ENCODE measurements at regions not wholly inside any gene's neighbourhood (a gene's known extent, or its start where the extent isn't known, plus 50 kb on each side); places are given as distances from the start of the nearest gene placed in this dataset.

- Histone ChIP-seq H3K4me1 (ENCODE audit: control insufficient read depth in 2 of 2, insufficient read depth in 2 of 2, low read length in 2 of 2) (no peaks in the 10 kb centered on the region), H3K9me3 (ENCODE audit: control extremely low read depth in 1 of 3, control insufficient read depth in 2 of 3, insufficient read depth in 1 of 3, low read length in 2 of 3) (peaks cover 0 to 12% (median 3%) of the 10 kb centered on the region in 3 donors), H2AFZ (ENCODE audit: insufficient read depth, low read depth, low read length, poor library complexity, severe bottlenecking) (no peak overlapping the region), H3K27ac (ENCODE audit: low read length in 2 of 2) (no peak overlapping the region), H3K27me3 (replicated peaks in 1 of 4; ENCODE audit: control extremely low read depth in 1 of 4, control insufficient read depth in 3 of 4, insufficient read depth in 4 of 4, low read length in 3 of 4) (peaks cover 0 to 3% (median 1%) of the 10 kb centered on the region in 4 experiments), H3K36me3 (replicated peaks in 1 of 2; ENCODE audit: control extremely low read depth in 1 of 2, control insufficient read depth in 1 of 2, extremely low read depth in 1 of 2, insufficient read depth in 2 of 2, low read length in 1 of 2) (no peaks in the 10 kb centered on the region), H3K9ac (ENCODE audit: low read length) (no peak overlapping the region), H3K4me3 (ENCODE audit: control extremely low read depth in 1 of 5, extremely low read depth in 1 of 5, insufficient read depth in 1 of 5, low read depth in 2 of 5, low read length in 4 of 5) (no peak overlapping the region), H3K4me2 (replicated peaks; ENCODE audit: low read depth, low read length, poor library complexity, severe bottlenecking) (no peak overlapping the region), H3K79me2 (ENCODE audit: control insufficient read depth, insufficient read depth, low read length) (no peaks in the 10 kb centered on the region), H4K20me1 (ENCODE audit: control insufficient read depth, insufficient read depth, low read length, poor library complexity, severe bottlenecking) (no peaks in the 10 kb centered on the region)
- Mint-ChIP-seq H3K4me3 (no peak overlapping the region), H3K27me3 (peaks cover 24% of the 10 kb centered on the region), H3K4me1 (peaks cover 3% of the 10 kb centered on the region), H3K27ac (no peak overlapping the region), H3K9me3 (ENCODE audit: insufficient read depth) (peaks cover 2% of the 10 kb centered on the region)
- no peak for DNase-seq
- ATAC-seq (ENCODE audit: low read depth) = no peak
- intact Hi-C loops (cut with micrococcal nuclease) = no loop called here
- CTCF ChIA-PET = no interaction called here
- POLR2A ChIA-PET = no interaction called here
- WGBS (ENCODE audit: insufficient coverage) = 96% methylated on average over 4 of the region's 5 CpGs
- TF ChIP-seq EZH2 (IDR thresholded peaks at IDR 0.05; ENCODE audit: borderline replicate concordance, insufficient read depth, low read depth, low read length, poor library complexity, severe bottlenecking) = no peak
- TF ChIP-seq CTCF (IDR thresholded peaks at IDR 0.05) = no peak
Observed at GRCh38 chr4:185890196-185890595, 78.2 kb upstream of the SORBS2 start.

- Histone ChIP-seq H2AFZ (ENCODE audit: insufficient read depth, low read depth, low read length, poor library complexity, severe bottlenecking) (no peak overlapping the region), H3K4me2 (replicated peaks; ENCODE audit: low read depth, low read length, poor library complexity, severe bottlenecking) (no peak overlapping the region), H3K27ac (ENCODE audit: low read length in 2 of 2) (no peak overlapping the region), H3K36me3 (replicated peaks in 1 of 2; ENCODE audit: control extremely low read depth in 1 of 2, control insufficient read depth in 1 of 2, extremely low read depth in 1 of 2, insufficient read depth in 2 of 2, low read length in 1 of 2) (no peaks in the 10 kb centered on the region), H3K9ac (ENCODE audit: low read length) (no peak overlapping the region), H3K4me3 (ENCODE audit: control extremely low read depth in 1 of 5, extremely low read depth in 1 of 5, insufficient read depth in 1 of 5, low read depth in 2 of 5, low read length in 4 of 5) (no peak overlapping the region), H3K27me3 (replicated peaks in 1 of 4; ENCODE audit: control extremely low read depth in 1 of 4, control insufficient read depth in 3 of 4, insufficient read depth in 4 of 4, low read length in 3 of 4) (peaks cover 0 to 3% (median 1%) of the 10 kb centered on the region in 4 experiments), H4K20me1 (ENCODE audit: control insufficient read depth, insufficient read depth, low read length, poor library complexity, severe bottlenecking) (no peaks in the 10 kb centered on the region), H3K9me3 (ENCODE audit: control extremely low read depth in 1 of 3, control insufficient read depth in 2 of 3, insufficient read depth in 1 of 3, low read length in 2 of 3) (peaks cover 0 to 12% (median 3%) of the 10 kb centered on the region in 3 donors), H3K79me2 (ENCODE audit: control insufficient read depth, insufficient read depth, low read length) (no peaks in the 10 kb centered on the region), H3K4me1 (ENCODE audit: control insufficient read depth in 2 of 2, insufficient read depth in 2 of 2, low read length in 2 of 2) (no peaks in the 10 kb centered on the region)
- H3K4me3 Mint-ChIP-seq = no peak overlapping the region
- ChIA-PET CTCF (no interaction called here), POLR2A (no interaction called here)
- no peak overlapping the region for H3K27ac Mint-ChIP-seq
- WGBS (ENCODE audit: insufficient coverage) = 80% methylated on average over 1 of the region's 2 CpGs
- TF ChIP-seq EZH2 (IDR thresholded peaks at IDR 0.05; ENCODE audit: borderline replicate concordance, insufficient read depth, low read depth, low read length, poor library complexity, severe bottlenecking) (no peak), CTCF (IDR thresholded peaks at IDR 0.05) (no peak)
- H3K27me3 Mint-ChIP-seq = peaks cover 20% of the 10 kb centered on the region
- peaks cover 2% of the 10 kb centered on the region for H3K9me3 Mint-ChIP-seq (ENCODE audit: insufficient read depth)
- intact Hi-C loops (cut with micrococcal nuclease) = no loop called here
- peaks cover 3% of the 10 kb centered on the region for H3K4me1 Mint-ChIP-seq
- DNase-seq (no peak), ATAC-seq (ENCODE audit: low read depth) (no peak)
Observed at GRCh38 chr4:185892165-185892564, 80.2 kb upstream of the SORBS2 start.
